B cell (primary cell): ENCODE measurements at regions not wholly inside any gene's neighbourhood (a gene's known extent, or its start where the extent isn't known, plus 50 kb on each side); places are given as distances from the start of the nearest gene placed in this dataset.

Source experiments
- ATAC-seq: fragments of 200-7000 bp; cut with Tn5 transposase; one replicate; pipeline ENCODE4 v1.10.0; 2021; ENCODE audit warnings: low read depth, mild to moderate bottlenecking, moderate number of reproducible peaks, moderate library complexity
- CTCF ChIA-PET: fragments of 350-600 bp; sonication (Branson Sonifier 250); formaldehyde crosslinking; loops from one replicate; lab custom pipeline; 2021; ENCODE audit warnings: antibody characterized with exemption, inconsistent platforms; lab: Charles Lee
- POLR2A ChIA-PET: fragments of 350-600 bp; sonication (Branson Sonifier 250); formaldehyde crosslinking; loops from one replicate; lab custom pipeline; 2021; ENCODE audit warnings: antibody characterized with exemption; lab: Charles Lee
- DNase-seq: peaks from one replicate; pipeline ENCODE4 v3.0.0; 2013
- H2AFZ ChIP-seq: 2 replicates; pipeline ENCODE4 v1.6.1; 2012; ENCODE audit warnings: mild to moderate bottlenecking, low read depth, low read length; ENCODE audit not compliant: insufficient read depth, poor library complexity, severe bottlenecking
- H3K27ac ChIP-seq, 2 donors: 1 replicate in 1 of 2; 2 replicates in 1 of 2; pipeline ENCODE4 v1.5.1; 2012 to 2013; ENCODE audit warnings: low read length in 2 of 2, mild to moderate bottlenecking in 2 of 2, moderate library complexity in 1 of 2
- H3K27me3 ChIP-seq, 4 experiments: fragments of 200-600 bp in 1 of 4; sonication (generic) in 1 of 4; replicated peaks in 1 of 4; 1 replicate in 2 of 4; 2 replicates in 2 of 4; pipeline versions ENCODE4 v1.6.1 to v1.7.0; 2013 to 2016; ENCODE audit warnings: low read length in 3 of 4, mild to moderate bottlenecking in 2 of 4, mixed read lengths in 1 of 4, moderate library complexity in 1 of 4; ENCODE audit not compliant: insufficient read depth in 4 of 4, control insufficient read depth in 3 of 4; ENCODE audit errors: control extremely low read depth in 1 of 4
- H3K36me3 ChIP-seq, 2 experiments: replicated peaks in 1 of 2; 1 replicate in 1 of 2; 2 replicates in 1 of 2; pipeline versions ENCODE4 v1.6.1 to v1.7.1; 2013; ENCODE audit warnings: low read length in 1 of 2; ENCODE audit not compliant: insufficient read depth in 2 of 2, control insufficient read depth in 1 of 2; ENCODE audit errors: control extremely low read depth in 1 of 2, extremely low read depth in 1 of 2
- H3K4me1 ChIP-seq, 2 donors: fragments of 200-600 bp in 1 of 2; sonication (generic) in 1 of 2; 1 replicate in 1 of 2; 2 replicates in 1 of 2; pipeline versions ENCODE4 v1.5.1 to v1.6.1; 2013 to 2017; ENCODE audit warnings: low read length in 2 of 2; ENCODE audit not compliant: control insufficient read depth in 2 of 2, insufficient read depth in 2 of 2
- H3K4me2 ChIP-seq: replicated peaks from 2 replicates; pipeline ENCODE3; 2012; ENCODE audit warnings: mild to moderate bottlenecking, low read depth, low read length; ENCODE audit not compliant: poor library complexity, severe bottlenecking
- H3K4me3 ChIP-seq, 5 experiments: fragments of 200-600 bp in 1 of 5; sonication (generic) in 1 of 5; 1 replicate in 3 of 5; 2 replicates in 2 of 5; pipeline versions ENCODE4 v1.5.1 to v1.7.0; 2011 to 2016; ENCODE audit warnings: low read length in 4 of 5, mild to moderate bottlenecking in 4 of 5, low read depth in 2 of 5, control low read depth in 1 of 5, moderate library complexity in 1 of 5; ENCODE audit not compliant: insufficient read depth in 1 of 5; ENCODE audit errors: control extremely low read depth in 1 of 5, extremely low read depth in 1 of 5
- H3K79me2 ChIP-seq: fragments of 200-600 bp; sonication (generic); one replicate; pipeline ENCODE4 v1.6.0; 2016; ENCODE audit warnings: low read length; ENCODE audit not compliant: control insufficient read depth, insufficient read depth
- H3K9ac ChIP-seq: fragments of 200-600 bp; sonication (generic); 2 replicates; pipeline ENCODE4 v1.6.1; 2017; ENCODE audit warnings: mild to moderate bottlenecking, low read length, moderate library complexity
- H3K9me3 ChIP-seq, 3 donors: one replicate each; pipeline versions ENCODE4 v1.6.1 to v1.7.1; 2013; ENCODE audit warnings: low read length in 2 of 3; ENCODE audit not compliant: control insufficient read depth in 2 of 3, insufficient read depth in 1 of 3; ENCODE audit errors: control extremely low read depth in 1 of 3
- H4K20me1 ChIP-seq: 2 replicates; pipeline ENCODE4 v1.6.0; 2012; ENCODE audit warnings: mild to moderate bottlenecking, low read length; ENCODE audit not compliant: insufficient read depth, control insufficient read depth, poor library complexity, severe bottlenecking
- H3K27ac Mint-ChIP-seq: one replicate; pipeline ENCODE4 v1.8.0; 2021; ENCODE audit warnings: mixed read lengths
- H3K27me3 Mint-ChIP-seq: one replicate; pipeline ENCODE4 v1.8.0; 2021; ENCODE audit warnings: mixed read lengths
- H3K4me1 Mint-ChIP-seq: one replicate; pipeline ENCODE4 v1.8.0; 2021; ENCODE audit warnings: mixed read lengths
- H3K4me3 Mint-ChIP-seq: one replicate; pipeline ENCODE4 v1.8.0; 2021; ENCODE audit warnings: mixed read lengths
- H3K9me3 Mint-ChIP-seq: one replicate; pipeline ENCODE4 v1.8.0; 2022; ENCODE audit warnings: mixed read lengths; ENCODE audit not compliant: insufficient read depth
- EZH2 ChIP-seq: IDR thresholded peaks from 2 replicates; pipeline ENCODE4 v1.6.1; 2012; ENCODE audit warnings: borderline replicate concordance, low read depth, mild to moderate bottlenecking, moderate library complexity, low read length; ENCODE audit not compliant: insufficient read depth, poor library complexity, severe bottlenecking
- WGBS: methylation state at CpG from one replicate; pipeline ENCODE4 v1.1.5; 2013; ENCODE audit warnings: missing lambda C conversion rate; ENCODE audit not compliant: insufficient coverage; 5-methylcytosine and 5-hydroxymethylcytosine counted together
- intact Hi-C: fragments of 100-400 bp; cut with micrococcal nuclease; formaldehyde crosslinking; loops from one replicate; pipeline ENCODE4 v1.10.0; 2022
- TF ChIP-seq, protein P1 (sequence below): fragments of 200-600 bp; IDR thresholded peaks from one replicate; pipeline ENCODE4 v1.8.0; 2022; ENCODE audit warnings: antibody characterized with exemption, mild to moderate bottlenecking

GRCh38 chr7:18200855-18201254 lies 173.2 kb upstream of the PRPS1L1 start:
- peaks cover 4% of the 10 kb centered on the region for H3K9me3 Mint-ChIP-seq
- peaks cover 19% of the 10 kb centered on the region for H3K4me1 Mint-ChIP-seq
- TF ChIP-seq EZH2: no peak
- TF ChIP-seq, protein P1, sequence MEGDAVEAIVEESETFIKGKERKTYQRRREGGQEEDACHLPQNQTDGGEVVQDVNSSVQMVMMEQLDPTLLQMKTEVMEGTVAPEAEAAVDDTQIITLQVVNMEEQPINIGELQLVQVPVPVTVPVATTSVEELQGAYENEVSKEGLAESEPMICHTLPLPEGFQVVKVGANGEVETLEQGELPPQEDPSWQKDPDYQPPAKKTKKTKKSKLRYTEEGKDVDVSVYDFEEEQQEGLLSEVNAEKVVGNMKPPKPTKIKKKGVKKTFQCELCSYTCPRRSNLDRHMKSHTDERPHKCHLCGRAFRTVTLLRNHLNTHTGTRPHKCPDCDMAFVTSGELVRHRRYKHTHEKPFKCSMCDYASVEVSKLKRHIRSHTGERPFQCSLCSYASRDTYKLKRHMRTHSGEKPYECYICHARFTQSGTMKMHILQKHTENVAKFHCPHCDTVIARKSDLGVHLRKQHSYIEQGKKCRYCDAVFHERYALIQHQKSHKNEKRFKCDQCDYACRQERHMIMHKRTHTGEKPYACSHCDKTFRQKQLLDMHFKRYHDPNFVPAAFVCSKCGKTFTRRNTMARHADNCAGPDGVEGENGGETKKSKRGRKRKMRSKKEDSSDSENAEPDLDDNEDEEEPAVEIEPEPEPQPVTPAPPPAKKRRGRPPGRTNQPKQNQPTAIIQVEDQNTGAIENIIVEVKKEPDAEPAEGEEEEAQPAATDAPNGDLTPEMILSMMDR: no peak
- CTCF ChIA-PET: interaction anchor here (1.4 to 1.5 kb wide), 2 partner anchors 10 to 15 kb away, joined by 5 to 6 read pairs; no protein-coding TSS in a partner anchor
- Histone ChIP-seq H3K27me3 (no peaks in the 10 kb centered on the region), H2AFZ (no peak overlapping the region), H3K9ac (no peak overlapping the region), H3K4me1 (peaks cover 9 to 16% of the 10 kb centered on the region in 2 donors), H3K79me2 (no peaks in the 10 kb centered on the region), H3K9me3 (no peaks in the 10 kb centered on the region), H3K4me3 (no peak overlapping the region), H3K4me2 (no peak overlapping the region), H3K36me3 (no peaks in the 10 kb centered on the region), H3K27ac (no peak overlapping the region), H4K20me1 (no peaks in the 10 kb centered on the region)
- no peak overlapping the region for H3K4me3 Mint-ChIP-seq
- POLR2A ChIA-PET: no interaction called here
- no peaks in the 10 kb centered on the region for H3K27me3 Mint-ChIP-seq
- DNase-seq: no peak
- ATAC-seq: no peak
- WGBS: 96% methylated on average over 7 of the region's 8 CpGs
- H3K27ac Mint-ChIP-seq: no peak overlapping the region
- intact Hi-C loops: no loop called here

GRCh38 chr7:18201350-18201749 lies 173.7 kb upstream of the PRPS1L1 start:
- Histone ChIP-seq H3K36me3 (no peaks in the 10 kb centered on the region), H3K9me3 (no peaks in the 10 kb centered on the region), H3K4me1 (peaks cover 9 to 16% of the 10 kb centered on the region in 2 donors), H3K4me3 (no peak overlapping the region), H4K20me1 (no peaks in the 10 kb centered on the region), H3K9ac (no peak overlapping the region), H3K4me2 (no peak overlapping the region), H3K79me2 (no peaks in the 10 kb centered on the region), H2AFZ (no peak overlapping the region), H3K27ac (no peak overlapping the region), H3K27me3 (no peaks in the 10 kb centered on the region)
- ChIA-PET CTCF (interaction anchor here (1.4 to 1.5 kb wide), 2 partner anchors 9 to 14 kb away, joined by 5 to 6 read pairs; no protein-coding TSS in a partner anchor), POLR2A (no interaction called here)
- no peak overlapping the region for H3K4me3 Mint-ChIP-seq
- TF ChIP-seq, protein P1: no peak
- ATAC-seq (no peak), DNase-seq (no peak)
- H3K27me3 Mint-ChIP-seq: no peaks in the 10 kb centered on the region
- intact Hi-C loops: no loop called here
- H3K27ac Mint-ChIP-seq: no peak overlapping the region
- peaks cover 19% of the 10 kb centered on the region for H3K4me1 Mint-ChIP-seq
- peaks cover 4% of the 10 kb centered on the region for H3K9me3 Mint-ChIP-seq
